ENCODE measurements at regions not wholly inside any gene's neighbourhood (a gene's known extent, or its start where the extent isn't known, plus 50 kb on each side); places are given as distances from the start of the nearest gene placed in this dataset.

GRCh38 chr3:64311424-64312061 lies 86.3 kb upstream of the PRICKLE2 start:
- DNase-seq: no peak
- 33 to 39% (median 39%) methylated on average over 5 of the region's 5 CpGs for WGBS, 3 donors
- TF ChIP-seq CTCF (IDR thresholded peaks at IDR 0.05): no peak
- no peaks in the 10 kb centered on the region for H3K9me3 ChIP-seq
- no peaks in the 10 kb centered on the region for H3K36me3 ChIP-seq (ENCODE audit: insufficient read depth in 1 of 2, low read depth in 1 of 2)
- intact Hi-C loops (cut with DNase I): loop anchor here in 1 of 2 donors (1.0 kb wide), 1 partner anchor 15 kb away; no protein-coding TSS in a partner anchor
- no peaks in the 10 kb centered on the region for H3K4me1 ChIP-seq
- no peak for ATAC-seq
- H3K27me3 ChIP-seq (ENCODE audit: insufficient read depth in 3 of 3, low read length in 2 of 3): no peaks in the 10 kb centered on the region
- H3K4me3 ChIP-seq: no peak overlapping the region
- H3K27ac ChIP-seq: no peak overlapping the region

- Histone ChIP-seq H3K4me3 (no peak overlapping the region), H3K27me3 (ENCODE audit: insufficient read depth in 3 of 3, low read length in 2 of 3) (no peaks in the 10 kb centered on the region), H3K4me1 (no peaks in the 10 kb centered on the region), H3K9me3 (no peaks in the 10 kb centered on the region), H3K36me3 (ENCODE audit: insufficient read depth in 1 of 2, low read depth in 1 of 2) (no peaks in the 10 kb centered on the region), H3K27ac (no peak overlapping the region)
- intact Hi-C loops (cut with DNase I): loop anchor here in 1 of 2 donors (5.0 kb wide), 1 partner anchor 702 kb away; no protein-coding TSS in a partner anchor
- 83 to 97% (median 94%) methylated on average over 1 of the region's 1 CpG for WGBS, 3 donors
- no peak for TF ChIP-seq CTCF (IDR thresholded peaks at IDR 0.05)
- ATAC-seq (no peak), DNase-seq (no peak)
Measured at GRCh38 chr3:64308931-64309330, 83.7 kb upstream of the PRICKLE2 start.

GRCh38 chr3:64306745-64307144 lies 81.5 kb upstream of the PRICKLE2 start:
- no peaks in the 10 kb centered on the region for H3K4me1 ChIP-seq
- WGBS, 3 donors: 51 to 72% (median 52%) methylated on average over 2 of the region's 2 CpGs
- DNase-seq (no peak), ATAC-seq (no peak)
- no peaks in the 10 kb centered on the region for H3K36me3 ChIP-seq (ENCODE audit: insufficient read depth in 1 of 2, low read depth in 1 of 2)
- no peaks in the 10 kb centered on the region for H3K9me3 ChIP-seq
- H3K4me3 ChIP-seq: no peak overlapping the region
- intact Hi-C loops (cut with DNase I): loop anchor here in 1 of 2 donors (5.0 kb wide), 1 partner anchor 699 kb away; no protein-coding TSS in a partner anchor
- no peak for TF ChIP-seq CTCF (IDR thresholded peaks at IDR 0.05)
- H3K27me3 ChIP-seq (ENCODE audit: insufficient read depth in 3 of 3, low read length in 2 of 3): no peaks in the 10 kb centered on the region
- H3K27ac ChIP-seq: no peak overlapping the region

GRCh38 chr3:64305731-64306130 lies 80.5 kb upstream of the PRICKLE2 start:
- intact Hi-C loops (cut with DNase I): loop anchor here in 1 of 2 donors (5.0 kb wide), 1 partner anchor 698 kb away; no protein-coding TSS in a partner anchor
- H3K4me1 ChIP-seq: no peaks in the 10 kb centered on the region
- ATAC-seq (no peak), DNase-seq (no peak)
- TF ChIP-seq CTCF (IDR thresholded peaks at IDR 0.05): no peak
- no peak overlapping the region for H3K4me3 ChIP-seq
- H3K36me3 ChIP-seq (ENCODE audit: insufficient read depth in 1 of 2, low read depth in 1 of 2): no peaks in the 10 kb centered on the region
- H3K27me3 ChIP-seq (ENCODE audit: insufficient read depth in 3 of 3, low read length in 2 of 3): no peaks in the 10 kb centered on the region
- 93 to 100% (median 94%) methylated on average over 1 of the region's 1 CpG for WGBS, 3 donors
- no peak overlapping the region for H3K27ac ChIP-seq
- no peaks in the 10 kb centered on the region for H3K9me3 ChIP-seq
